ENCODE measurements at regions not wholly inside any gene's neighbourhood (a gene's known extent, or its start where the extent isn't known, plus 50 kb on each side); places are given as distances from the start of the nearest gene placed in this dataset.

DNA sequence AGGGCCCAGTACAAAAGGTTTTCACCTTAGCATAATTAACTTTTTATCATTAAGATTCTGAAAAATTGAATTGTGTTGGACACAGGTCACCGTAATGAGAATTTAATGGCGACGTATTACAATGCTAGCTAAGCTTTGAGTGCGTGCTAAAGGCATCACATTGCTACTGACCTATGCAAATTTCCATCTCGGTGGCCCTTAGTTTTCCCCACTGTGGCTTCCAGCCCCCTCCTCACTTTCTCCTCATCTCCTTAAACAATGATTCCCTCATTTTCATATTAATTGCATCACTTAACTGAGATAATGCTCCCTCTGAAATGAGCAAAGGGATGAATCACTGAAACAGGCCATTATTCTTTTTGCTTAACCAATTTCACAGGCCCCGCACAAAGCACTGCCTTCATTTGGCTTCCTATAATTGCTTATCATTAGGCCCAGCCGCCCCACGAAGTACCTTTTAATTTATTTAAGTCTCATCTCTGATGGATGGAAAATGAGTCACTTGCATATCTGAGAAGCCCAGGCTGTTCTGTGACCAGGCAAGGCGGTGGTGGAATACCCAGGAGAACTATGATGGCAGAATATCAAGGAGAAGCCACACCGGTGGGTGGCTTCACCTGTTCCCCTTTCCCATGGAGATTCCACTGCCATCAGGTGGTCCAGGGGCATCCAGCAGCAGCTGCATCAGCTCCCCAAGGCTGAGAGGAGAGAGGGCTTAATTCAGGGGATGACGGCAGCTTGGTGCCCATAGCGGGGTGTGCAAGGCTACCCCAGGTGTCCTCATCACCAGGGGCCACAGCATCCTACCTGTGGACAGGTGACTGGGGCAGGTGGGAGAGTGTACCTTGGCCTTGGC, 223.8 kb upstream of the BOD1L1 start:
- DNase-seq = no peak

- DNase-seq = no peak
These were observed 224.9 kb upstream of the BOD1L1 start for GRCh38 chr4:13852411-13852810.

DNA sequence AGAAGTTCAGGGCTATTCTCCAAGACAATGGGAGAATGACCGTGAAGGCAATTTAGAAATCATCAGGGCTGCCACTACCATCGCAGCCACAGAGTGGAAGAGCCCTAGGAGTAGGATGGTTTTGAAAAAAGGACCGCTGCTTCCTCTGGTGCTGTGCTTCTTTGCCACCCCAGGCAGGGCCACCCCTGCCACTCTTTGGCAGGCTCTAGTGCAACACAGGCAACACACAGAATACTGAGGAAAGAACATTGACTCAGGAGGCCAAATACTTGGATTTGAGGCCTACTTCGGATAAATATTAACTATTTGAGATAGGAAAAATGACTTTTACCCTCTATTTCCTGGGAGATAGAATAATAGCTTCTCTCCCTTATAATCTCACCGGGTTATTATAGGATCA, 228.9 kb upstream of the BOD1L1 start:
- DNase-seq = no peak

- no peak for DNase-seq
These were observed 229.9 kb upstream of the BOD1L1 start for GRCh38 chr4:13857397-13857796.

DNA sequence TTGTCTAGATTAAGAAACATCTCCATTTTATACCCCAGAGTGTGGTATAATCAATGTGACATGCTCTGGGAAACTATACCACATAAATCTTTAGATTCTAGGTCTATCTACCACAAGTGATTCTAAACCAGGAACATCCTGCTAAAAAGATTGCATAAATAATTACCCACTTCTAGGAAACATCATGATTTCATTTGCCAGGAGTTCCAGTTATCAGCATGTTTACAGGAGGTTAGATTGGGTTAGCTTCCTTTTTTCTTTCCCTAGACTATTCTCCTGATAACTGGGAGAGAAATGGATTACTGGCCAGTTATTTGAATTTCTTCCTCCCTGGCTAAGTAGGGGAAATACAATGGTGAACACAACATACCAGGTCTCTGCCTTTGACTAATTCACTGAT, 230.3 kb upstream of the BOD1L1 start:
- DNase-seq = no peak

- DNase-seq = no peak
These were observed 231.9 kb upstream of the BOD1L1 start for GRCh38 chr4:13859423-13859822.

DNA sequence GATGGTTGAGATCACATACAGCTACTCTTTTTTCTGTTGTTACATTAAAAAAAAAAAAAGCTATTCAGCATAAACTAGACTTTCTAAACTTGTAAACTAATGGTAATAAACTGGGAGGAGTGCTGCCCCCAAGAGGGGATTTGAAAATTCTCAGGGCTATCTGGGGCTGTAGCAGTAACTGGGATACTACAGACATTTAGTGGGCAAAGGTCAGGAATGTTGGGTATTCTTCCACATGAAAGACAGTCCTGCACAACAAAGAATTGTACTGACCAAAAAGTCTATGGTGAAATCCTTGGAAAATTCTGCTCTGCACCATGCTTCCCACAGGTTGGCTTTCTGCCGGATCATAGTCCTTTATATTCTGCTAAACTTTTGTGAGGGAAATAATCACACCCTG, 232.6 kb upstream of the BOD1L1 start:
- no peak for DNase-seq

GRCh38 chr4:13865871-13866669, 238.5 kb upstream of the BOD1L1 start:
- DNase-seq = no peak

DNA sequence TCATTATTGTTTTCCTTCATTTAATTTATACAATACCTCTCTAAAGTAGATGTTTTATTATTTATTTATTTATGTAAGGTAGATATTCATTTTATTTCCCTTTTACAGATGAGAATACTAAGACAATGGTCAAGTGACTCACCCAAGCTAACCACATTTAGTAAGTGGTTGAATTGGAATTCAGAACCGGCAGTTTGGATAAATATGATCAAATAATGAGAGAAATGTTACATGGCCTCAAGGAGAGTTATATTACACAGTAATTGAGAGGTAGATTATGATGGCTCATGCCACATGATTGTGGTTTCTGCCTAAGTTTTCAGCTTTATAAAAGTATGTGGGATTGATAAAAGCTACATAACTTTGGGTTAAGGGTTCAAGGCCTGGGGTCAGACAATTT, 239.4 kb upstream of the BOD1L1 start:
- no peak for DNase-seq

- no peak for DNase-seq
These were observed 244.6 kb upstream of the BOD1L1 start for GRCh38 chr4:13872155-13872554.

- DNase-seq = no peak
These were observed 245.4 kb upstream of the BOD1L1 start for GRCh38 chr4:13872955-13873354.

GRCh38 chr4:13875181-13875580, 247.7 kb upstream of the BOD1L1 start:
- DNase-seq = no peak

GRCh38 chr4:13876131-13876530, 248.6 kb upstream of the BOD1L1 start:
- DNase-seq = no peak

GRCh38 chr4:13876940-13877339, 249.4 kb upstream of the BOD1L1 start:
- DNase-seq = no peak

DNA sequence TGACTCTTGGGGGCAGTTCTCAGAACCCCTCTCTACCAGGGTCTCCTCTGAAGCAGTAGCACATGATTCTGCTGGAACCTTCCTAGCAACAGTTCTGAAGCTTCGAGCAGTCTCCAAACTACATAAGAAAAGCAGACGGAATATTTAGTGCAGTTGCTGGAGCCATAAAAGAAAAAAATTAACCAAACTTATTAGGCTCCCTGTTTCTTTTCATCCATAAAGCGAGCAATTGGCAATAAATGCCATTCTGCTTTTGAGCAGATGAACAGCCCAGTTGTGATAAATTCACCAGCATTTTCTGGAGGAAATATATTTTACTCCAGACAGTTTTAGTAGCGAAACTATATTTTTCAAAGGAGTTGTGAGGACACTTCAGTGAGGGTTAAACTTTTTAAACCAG, 250.1 kb upstream of the BOD1L1 start:
- DNase-seq = no peak

DNA sequence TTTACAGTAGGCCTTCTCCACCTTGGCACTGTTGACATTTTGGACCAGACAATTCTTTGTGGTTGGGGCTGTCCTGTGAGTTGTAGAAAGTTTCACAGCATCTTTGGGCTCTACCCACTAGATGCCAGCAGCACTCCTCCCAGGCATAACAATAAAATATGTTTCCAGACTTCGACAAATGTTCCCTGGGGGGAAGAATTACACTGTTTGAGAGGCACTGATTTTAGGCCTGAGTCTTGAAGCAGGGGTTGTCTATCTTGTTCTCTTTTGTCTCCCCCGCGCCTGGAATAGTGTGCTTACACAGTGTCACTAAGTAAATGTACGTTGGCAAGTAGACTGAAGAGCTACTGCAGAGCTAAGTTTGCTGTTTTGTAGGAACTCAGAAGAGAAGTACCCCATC, 254.4 kb upstream of the BOD1L1 start:
- DNase-seq = no peak

GRCh38 chr4:13887010-13887409, 259.5 kb upstream of the BOD1L1 start:
- no peak for DNase-seq

GRCh38 chr4:13888112-13888511, 260.6 kb upstream of the BOD1L1 start:
- no peak for DNase-seq

DNA sequence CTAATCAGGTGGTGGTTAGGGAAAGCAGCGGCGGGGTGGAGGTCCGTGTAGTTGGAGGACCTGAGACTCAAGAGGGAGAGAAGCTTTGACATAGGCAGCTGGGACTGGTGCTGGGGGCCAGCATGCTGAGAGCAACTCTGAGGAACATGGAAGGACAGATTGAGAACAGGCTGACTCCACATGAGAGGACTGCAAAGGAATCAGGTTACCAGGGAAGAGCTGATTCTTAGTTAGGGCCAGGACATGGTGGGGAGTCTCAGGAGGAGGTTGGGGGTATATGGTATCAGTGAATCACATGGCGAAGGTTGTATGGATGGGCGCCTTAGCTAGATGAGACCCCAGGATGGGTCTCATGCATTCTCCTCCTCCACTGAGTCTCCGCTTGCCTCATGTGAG, 264.0 kb upstream of the BOD1L1 start:
- no peak for DNase-seq

DNA sequence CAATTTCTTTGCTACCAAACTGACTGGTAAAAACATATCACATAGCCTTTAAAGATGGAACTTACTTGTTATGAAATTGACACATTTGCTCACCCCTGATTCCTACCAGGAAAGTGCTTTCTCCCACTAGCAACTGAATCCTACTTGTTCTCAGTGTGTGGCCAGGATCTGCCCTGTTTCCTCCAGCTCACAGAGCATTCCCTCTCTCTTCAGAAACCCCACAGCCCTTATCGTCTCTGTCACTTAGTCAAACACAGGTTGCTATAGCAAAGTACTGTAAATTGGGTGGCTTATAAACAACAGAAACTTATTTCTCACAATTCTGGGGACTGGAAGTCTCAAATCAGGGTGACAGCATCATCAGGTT, 265.2 kb upstream of the BOD1L1 start:
- DNase-seq = no peak

DNA sequence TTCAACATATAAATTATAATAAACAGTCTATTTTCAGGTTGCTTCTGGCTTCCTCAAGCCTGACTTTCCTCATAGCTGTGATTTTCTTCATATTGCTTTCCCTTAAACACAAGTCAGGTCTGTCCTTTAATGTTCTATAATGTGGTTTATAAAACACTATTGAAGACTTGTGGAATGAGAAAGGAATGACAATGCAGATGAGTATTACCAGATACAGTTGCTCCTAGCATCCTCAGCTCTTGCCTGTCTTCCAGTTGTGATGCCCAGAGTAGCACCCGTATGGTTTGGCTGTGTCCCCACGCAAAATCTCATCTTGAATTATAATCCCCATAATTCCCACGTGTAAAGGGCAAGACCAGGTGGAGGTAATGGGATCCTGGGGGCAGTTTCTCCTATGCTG, 265.7 kb upstream of the BOD1L1 start:
- DNase-seq = no peak

GRCh38 chr4:13893987-13894386, 266.5 kb upstream of the BOD1L1 start:
- DNase-seq = no peak

- DNase-seq = no peak
These were observed 273.3 kb upstream of the BOD1L1 start for GRCh38 chr4:13900780-13901179.

GRCh38 chr4:13902146-13902545, 274.6 kb upstream of the BOD1L1 start:
- no peak for DNase-seq
